GM12878 (cell line): ENCODE measurements at regions not wholly inside any gene's neighbourhood (a gene's known extent, or its start where the extent isn't known, plus 50 kb on each side); places are given as distances from the start of the nearest gene placed in this dataset.

ENCODE experiments used
- ATAC-seq: fragments of 200-7000 bp; cut with Tn5 transposase; 3 replicates; pipeline ENCODE4 v1.9.1; 2020; ENCODE audit warnings: mild to moderate bottlenecking, moderate library complexity
- BruUV-seq: library from RNA; stranded (reverse); fragments of 400-500 nt; replicated peaks from 2 replicates; lab custom pipeline; 2021; lab: Mats Ljungman, UMichigan
- CTCF ChIA-PET: fragments of 300-600 bp; sonication (Branson Sonifier 250); formaldehyde crosslinking; extraction: SDS; loops from one replicate; lab custom pipeline; 2021; ENCODE audit warnings: inconsistent platforms; lab: Yijun Ruan, JAX
- POLR2A ChIA-PET: fragments of 350-600 bp; formaldehyde crosslinking; extraction: SDS; loops from one replicate; lab custom pipeline; 2021; ENCODE audit warnings: inconsistent platforms; lab: Charles Lee
- RAD21 ChIA-PET: fragments of 300-600 bp; sonication (Branson Sonifier 250); formaldehyde crosslinking; loops from one replicate; lab custom pipeline; 2023; ENCODE audit warnings: antibody characterized with exemption; ENCODE audit not compliant: unreplicated experiment; lab: Charles Lee
- SMC1A ChIA-PET: fragments of 300-600 bp; sonication (Branson Sonifier 250); formaldehyde crosslinking; loops from one replicate; lab custom pipeline; 2023; ENCODE audit not compliant: unreplicated experiment, uncharacterized antibody; lab: Charles Lee
- DNase-seq: peaks from one replicate; pipeline ENCODE4 v3.0.0-alpha.2; 2011; ENCODE audit warnings: low read depth, low spot score
- FAIRE-seq: peaks from 3 replicates; lab custom pipeline; 2011; peaks lifted over from hg19 to GRCh38; lab: Jason Lieb, UNC
- H2AFZ ChIP-seq: 2 replicates; pipeline ENCODE4 v1.6.0; 2011; ENCODE audit warnings: low read depth, low read length, control low read depth; ENCODE audit not compliant: control insufficient read depth
- H3K27ac ChIP-seq: 2 replicates; pipeline ENCODE4 v1.5.1; 2011; ENCODE audit warnings: control low read depth; ENCODE audit not compliant: control insufficient read depth, insufficient read depth
- H3K27me3 ChIP-seq, 2 experiments: replicated peaks in 1 of 2; 2 replicates each; pipeline versions ENCODE4 v1.6.0 to v1.6.1; 2011; ENCODE audit warnings: low read length in 1 of 2; ENCODE audit not compliant: control insufficient read depth in 2 of 2, insufficient read depth in 2 of 2
- H3K36me3 ChIP-seq, 2 experiments: 2 replicates each; pipeline ENCODE4 v1.5.1; 2011; ENCODE audit warnings: low read length in 1 of 2; ENCODE audit not compliant: control insufficient read depth in 2 of 2, insufficient read depth in 2 of 2
- H3K4me1 ChIP-seq: 2 replicates; pipeline ENCODE4 v1.6.1; 2011; ENCODE audit warnings: mild to moderate bottlenecking, low read length, moderate library complexity, mixed read lengths; ENCODE audit not compliant: control insufficient read depth, insufficient read depth
- H3K4me2 ChIP-seq: 2 replicates; pipeline ENCODE4 v1.6.0; 2011; ENCODE audit warnings: control low read depth; ENCODE audit not compliant: control insufficient read depth, insufficient read depth
- H3K4me3 ChIP-seq: fragments of 200-600 bp; sonication (generic); 2 replicates; pipeline ENCODE4 v1.5.1; 2016
- H3K79me2 ChIP-seq: 2 replicates; pipeline ENCODE4 v1.6.0; 2011; ENCODE audit warnings: low read length; ENCODE audit not compliant: control insufficient read depth, insufficient read depth
- H3K9ac ChIP-seq: 2 replicates; pipeline ENCODE4 v1.8.0; 2011; ENCODE audit warnings: low read length, control low read depth, mixed read lengths; ENCODE audit not compliant: control insufficient read depth, insufficient read depth
- H3K9me3 ChIP-seq: replicated peaks from 3 replicates; pipeline ENCODE4 v1.5.1; 2011; ENCODE audit warnings: mild to moderate bottlenecking, low read length; ENCODE audit not compliant: control insufficient read depth, insufficient read depth
- H4K20me1 ChIP-seq: 2 replicates; pipeline ENCODE4 v1.6.0; 2011; ENCODE audit not compliant: control insufficient read depth, insufficient read depth
- DPF2 ChIP-seq: fragments of 450-650 bp; IDR thresholded peaks from 2 replicates; pipeline ENCODE4 v1.6.1; 2017; ENCODE audit warnings: mild to moderate bottlenecking
- EED ChIP-seq: sonication (generic); IDR thresholded peaks from 2 replicates; pipeline ENCODE4 v1.6.1; 2016; ENCODE audit warnings: antibody characterized with exemption, low read depth
- KLF5 ChIP-seq: fragments of 450-650 bp; IDR thresholded peaks from 2 replicates; pipeline ENCODE4 v1.6.1; 2014; ENCODE audit warnings: mild to moderate bottlenecking; ENCODE audit not compliant: partially characterized antibody
- MEF2A ChIP-seq: IDR thresholded peaks from 2 replicates; pipeline ENCODE4 v1.6.1; 2011; ENCODE audit warnings: low read depth, mild to moderate bottlenecking, low read length, moderate library complexity; ENCODE audit not compliant: insufficient read depth
- MTA3 ChIP-seq: IDR thresholded peaks from 2 replicates; pipeline ENCODE4 v1.6.1; 2012; ENCODE audit warnings: low read length, inconsistent platforms, borderline replicate concordance
- MYC ChIP-seq: IDR thresholded peaks from 2 replicates; pipeline ENCODE4 v1.6.1; 2011; ENCODE audit warnings: mild to moderate bottlenecking, low read length, moderate library complexity, inconsistent platforms; ENCODE audit not compliant: insufficient read depth, insufficient replicate concordance, insufficient read length, severe bottlenecking
- SREBF1 ChIP-seq: IDR thresholded peaks from 2 replicates; pipeline ENCODE4 v1.6.1; 2012; ENCODE audit warnings: mild to moderate bottlenecking, low read length
- SREBF2 ChIP-seq: IDR thresholded peaks from 2 replicates; pipeline ENCODE4 v1.6.1; 2012; ENCODE audit warnings: mild to moderate bottlenecking, low read length
- SRF ChIP-seq, 2 experiments: IDR thresholded peaks; 2 replicates each; pipeline ENCODE4 v1.6.1; 2011; ENCODE audit warnings: low read depth in 2 of 2, low read length in 2 of 2, mild to moderate bottlenecking in 1 of 2, moderate library complexity in 1 of 2
- STAT3 ChIP-seq: IDR thresholded peaks from 2 replicates; pipeline ENCODE4 v1.6.1; 2011; ENCODE audit warnings: low read depth, low read length, improper control_type of control experiment
- WGBS: methylation state at CpG from one replicate; pipeline ENCODE4 v1.1.6; 2016; ENCODE audit warnings: low lambda C conversion rate; ENCODE audit not compliant: insufficient replicate concordance, insufficient coverage; ENCODE audit errors: missing lambda C conversion rate; 5-methylcytosine and 5-hydroxymethylcytosine counted together
- in situ Hi-C: fragments of 300-500 bp; cut with MboI; formaldehyde crosslinking; loops from 9 replicates; pipeline ENCODE4 v1.14.3; 2018; ENCODE audit warnings: mixed read lengths
- intact Hi-C: fragments of 100-400 bp; cut with micrococcal nuclease; formaldehyde crosslinking; loops from one replicate; pipeline ENCODE4 v1.14.2; 2022; ENCODE audit not compliant: unreplicated experiment
- TF ChIP-seq, protein P1 (sequence below): fragments of 450-650 bp; IDR thresholded peaks from 2 replicates; pipeline ENCODE4 v1.6.1; 2016; ENCODE audit warnings: mild to moderate bottlenecking, moderate library complexity, borderline replicate concordance
- TF ChIP-seq, protein P2 (sequence below): fragments of 450-650 bp; formaldehyde crosslinking; IDR thresholded peaks from 2 replicates; pipeline ENCODE4 v1.4.0; 2020; ENCODE audit warnings: mild to moderate bottlenecking, moderate library complexity
- TF ChIP-seq, protein P3 (sequence below): fragments of 450-650 bp; IDR thresholded peaks from 2 replicates; pipeline ENCODE4 v1.6.1; 2017; ENCODE audit warnings: mild to moderate bottlenecking, low read depth, inconsistent platforms; ENCODE audit not compliant: poor library complexity, severe bottlenecking

DNA sequence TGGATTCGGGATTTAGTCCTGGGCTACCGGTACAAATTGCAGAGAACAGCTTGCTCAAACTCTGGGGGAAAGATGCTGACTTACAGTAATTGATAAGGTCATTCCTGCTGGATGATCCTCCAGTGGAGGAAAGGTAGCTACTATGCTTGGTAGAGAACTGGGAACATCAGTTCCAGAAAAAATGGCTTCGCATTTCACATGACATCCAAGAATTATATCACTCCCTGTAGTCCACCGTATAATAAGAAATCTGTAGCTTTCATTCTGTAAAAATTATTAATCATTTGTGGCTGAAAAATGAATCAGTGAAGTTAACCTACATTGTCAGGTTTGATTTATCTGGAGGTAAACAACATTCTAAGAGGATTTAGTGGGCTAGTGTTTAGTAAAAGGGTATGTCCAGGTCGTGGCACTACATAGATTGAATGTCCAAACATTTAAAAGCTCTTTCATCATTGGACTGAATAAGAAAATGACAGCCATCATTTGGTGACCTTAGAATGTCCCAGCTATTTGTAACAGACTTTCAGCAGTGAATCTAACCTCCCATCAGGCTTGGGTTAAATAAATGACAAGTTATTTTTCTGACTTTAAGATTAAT, 203.2 kb upstream of the TMCO5A start:
- Histone ChIP-seq H3K9me3 (no peaks in the 10 kb centered on the region; the same call in 2 of the 3 replicates), H3K9ac (no peak overlapping the region), H4K20me1 (no peaks in the 10 kb centered on the region), H3K4me1 (no peaks in the 10 kb centered on the region), H3K27me3 (no peaks in the 10 kb centered on the region), H3K79me2 (no peaks in the 10 kb centered on the region), H2AFZ (no peak overlapping the region), H3K4me3 (no peak overlapping the region), H3K4me2 (no peak overlapping the region), H3K27ac (no peak overlapping the region), H3K36me3 (no peaks in the 10 kb centered on the region)
- intact Hi-C loops (no loop called here), in situ Hi-C loops (no loop called here)
- POLR2A ChIA-PET = no interaction called here
- RAD21 ChIA-PET = no interaction called here
- DNase-seq (no peak), FAIRE-seq (no peak), ATAC-seq (no peak)
- BruUV-seq = no TSS peak
- CTCF ChIA-PET = interaction anchor here (0.9 to 1.6 kb wide), 2 partner anchors 12 to 25 kb away, joined by 3 read pairs; no protein-coding TSS in a partner anchor
- 14% methylated on average over 5 of the region's 5 CpGs for WGBS
- SMC1A ChIA-PET = interaction anchor here (0.5 to 1.2 kb wide), 3 partner anchors 15 to 1295 kb away, joined by 3 to 4 read pairs (median 3); no protein-coding TSS in a partner anchor
- no peak for TF ChIP-seq MYC
- TF ChIP-seq KLF5 = no peak
- no peak for TF ChIP-seq SREBF2
- no peak for TF ChIP-seq DPF2
- TF ChIP-seq, protein P1, sequence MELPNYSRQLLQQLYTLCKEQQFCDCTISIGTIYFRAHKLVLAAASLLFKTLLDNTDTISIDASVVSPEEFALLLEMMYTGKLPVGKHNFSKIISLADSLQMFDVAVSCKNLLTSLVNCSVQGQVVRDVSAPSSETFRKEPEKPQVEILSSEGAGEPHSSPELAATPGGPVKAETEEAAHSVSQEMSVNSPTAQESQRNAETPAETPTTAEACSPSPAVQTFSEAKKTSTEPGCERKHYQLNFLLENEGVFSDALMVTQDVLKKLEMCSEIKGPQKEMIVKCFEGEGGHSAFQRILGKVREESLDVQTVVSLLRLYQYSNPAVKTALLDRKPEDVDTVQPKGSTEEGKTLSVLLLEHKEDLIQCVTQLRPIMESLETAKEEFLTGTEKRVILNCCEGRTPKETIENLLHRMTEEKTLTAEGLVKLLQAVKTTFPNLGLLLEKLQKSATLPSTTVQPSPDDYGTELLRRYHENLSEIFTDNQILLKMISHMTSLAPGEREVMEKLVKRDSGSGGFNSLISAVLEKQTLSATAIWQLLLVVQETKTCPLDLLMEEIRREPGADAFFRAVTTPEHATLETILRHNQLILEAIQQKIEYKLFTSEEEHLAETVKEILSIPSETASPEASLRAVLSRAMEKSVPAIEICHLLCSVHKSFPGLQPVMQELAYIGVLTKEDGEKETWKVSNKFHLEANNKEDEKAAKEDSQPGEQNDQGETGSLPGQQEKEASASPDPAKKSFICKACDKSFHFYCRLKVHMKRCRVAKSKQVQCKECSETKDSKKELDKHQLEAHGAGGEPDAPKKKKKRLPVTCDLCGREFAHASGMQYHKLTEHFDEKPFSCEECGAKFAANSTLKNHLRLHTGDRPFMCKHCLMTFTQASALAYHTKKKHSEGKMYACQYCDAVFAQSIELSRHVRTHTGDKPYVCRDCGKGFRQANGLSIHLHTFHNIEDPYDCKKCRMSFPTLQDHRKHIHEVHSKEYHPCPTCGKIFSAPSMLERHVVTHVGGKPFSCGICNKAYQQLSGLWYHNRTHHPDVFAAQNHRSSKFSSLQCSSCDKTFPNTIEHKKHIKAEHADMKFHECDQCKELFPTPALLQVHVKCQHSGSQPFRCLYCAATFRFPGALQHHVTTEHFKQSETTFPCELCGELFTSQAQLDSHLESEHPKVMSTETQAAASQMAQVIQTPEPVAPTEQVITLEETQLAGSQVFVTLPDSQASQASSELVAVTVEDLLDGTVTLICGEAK = no peak
- TF ChIP-seq, protein P2, sequence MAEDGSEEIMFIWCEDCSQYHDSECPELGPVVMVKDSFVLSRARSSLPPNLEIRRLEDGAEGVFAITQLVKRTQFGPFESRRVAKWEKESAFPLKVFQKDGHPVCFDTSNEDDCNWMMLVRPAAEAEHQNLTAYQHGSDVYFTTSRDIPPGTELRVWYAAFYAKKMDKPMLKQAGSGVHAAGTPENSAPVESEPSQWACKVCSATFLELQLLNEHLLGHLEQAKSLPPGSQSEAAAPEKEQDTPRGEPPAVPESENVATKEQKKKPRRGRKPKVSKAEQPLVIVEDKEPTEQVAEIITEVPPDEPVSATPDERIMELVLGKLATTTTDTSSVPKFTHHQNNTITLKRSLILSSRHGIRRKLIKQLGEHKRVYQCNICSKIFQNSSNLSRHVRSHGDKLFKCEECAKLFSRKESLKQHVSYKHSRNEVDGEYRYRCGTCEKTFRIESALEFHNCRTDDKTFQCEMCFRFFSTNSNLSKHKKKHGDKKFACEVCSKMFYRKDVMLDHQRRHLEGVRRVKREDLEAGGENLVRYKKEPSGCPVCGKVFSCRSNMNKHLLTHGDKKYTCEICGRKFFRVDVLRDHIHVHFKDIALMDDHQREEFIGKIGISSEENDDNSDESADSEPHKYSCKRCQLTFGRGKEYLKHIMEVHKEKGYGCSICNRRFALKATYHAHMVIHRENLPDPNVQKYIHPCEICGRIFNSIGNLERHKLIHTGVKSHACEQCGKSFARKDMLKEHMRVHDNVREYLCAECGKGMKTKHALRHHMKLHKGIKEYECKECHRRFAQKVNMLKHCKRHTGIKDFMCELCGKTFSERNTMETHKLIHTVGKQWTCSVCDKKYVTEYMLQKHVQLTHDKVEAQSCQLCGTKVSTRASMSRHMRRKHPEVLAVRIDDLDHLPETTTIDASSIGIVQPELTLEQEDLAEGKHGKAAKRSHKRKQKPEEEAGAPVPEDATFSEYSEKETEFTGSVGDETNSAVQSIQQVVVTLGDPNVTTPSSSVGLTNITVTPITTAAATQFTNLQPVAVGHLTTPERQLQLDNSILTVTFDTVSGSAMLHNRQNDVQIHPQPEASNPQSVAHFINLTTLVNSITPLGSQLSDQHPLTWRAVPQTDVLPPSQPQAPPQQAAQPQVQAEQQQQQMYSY (CRISPR knock-in tag) = no peak
- TF ChIP-seq MTA3 = no peak
- no peak for TF ChIP-seq SRF (IDR thresholded peaks at IDR 0.05; ENCODE audit: low read depth in 2 of 2, low read length in 2 of 2)
- no peak for TF ChIP-seq STAT3
- TF ChIP-seq MEF2A = no peak
- no peak for TF ChIP-seq EED
- TF ChIP-seq SREBF1 = no peak
- TF ChIP-seq, protein P3, sequence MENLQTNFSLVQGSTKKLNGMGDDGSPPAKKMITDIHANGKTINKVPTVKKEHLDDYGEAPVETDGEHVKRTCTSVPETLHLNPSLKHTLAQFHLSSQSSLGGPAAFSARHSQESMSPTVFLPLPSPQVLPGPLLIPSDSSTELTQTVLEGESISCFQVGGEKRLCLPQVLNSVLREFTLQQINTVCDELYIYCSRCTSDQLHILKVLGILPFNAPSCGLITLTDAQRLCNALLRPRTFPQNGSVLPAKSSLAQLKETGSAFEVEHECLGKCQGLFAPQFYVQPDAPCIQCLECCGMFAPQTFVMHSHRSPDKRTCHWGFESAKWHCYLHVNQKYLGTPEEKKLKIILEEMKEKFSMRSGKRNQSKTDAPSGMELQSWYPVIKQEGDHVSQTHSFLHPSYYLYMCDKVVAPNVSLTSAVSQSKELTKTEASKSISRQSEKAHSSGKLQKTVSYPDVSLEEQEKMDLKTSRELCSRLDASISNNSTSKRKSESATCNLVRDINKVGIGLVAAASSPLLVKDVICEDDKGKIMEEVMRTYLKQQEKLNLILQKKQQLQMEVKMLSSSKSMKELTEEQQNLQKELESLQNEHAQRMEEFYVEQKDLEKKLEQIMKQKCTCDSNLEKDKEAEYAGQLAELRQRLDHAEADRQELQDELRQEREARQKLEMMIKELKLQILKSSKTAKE = no peak
